Hematopoietic multipotent progenitor cell treated with erythropoietin and hydrocortisone succinate and interleukin-3 and kit ligand, for 15 days (in vitro differentiated cells): ENCODE measurements at regions not wholly inside any gene's neighbourhood (a gene's known extent, or its start where the extent isn't known, plus 50 kb on each side); places are given as distances from the start of the nearest gene placed in this dataset.
"Not testable (repeated sequence)": the region's sequence is repeated elsewhere in the genome, so short reads cannot be mapped to it uniquely, and the experiment has no call there.

Experiments
- DNase-seq: peaks from one replicate; pipeline ENCODE4 v3.0.0-alpha.2; 2015; ENCODE audit warnings: low spot score

DNA sequence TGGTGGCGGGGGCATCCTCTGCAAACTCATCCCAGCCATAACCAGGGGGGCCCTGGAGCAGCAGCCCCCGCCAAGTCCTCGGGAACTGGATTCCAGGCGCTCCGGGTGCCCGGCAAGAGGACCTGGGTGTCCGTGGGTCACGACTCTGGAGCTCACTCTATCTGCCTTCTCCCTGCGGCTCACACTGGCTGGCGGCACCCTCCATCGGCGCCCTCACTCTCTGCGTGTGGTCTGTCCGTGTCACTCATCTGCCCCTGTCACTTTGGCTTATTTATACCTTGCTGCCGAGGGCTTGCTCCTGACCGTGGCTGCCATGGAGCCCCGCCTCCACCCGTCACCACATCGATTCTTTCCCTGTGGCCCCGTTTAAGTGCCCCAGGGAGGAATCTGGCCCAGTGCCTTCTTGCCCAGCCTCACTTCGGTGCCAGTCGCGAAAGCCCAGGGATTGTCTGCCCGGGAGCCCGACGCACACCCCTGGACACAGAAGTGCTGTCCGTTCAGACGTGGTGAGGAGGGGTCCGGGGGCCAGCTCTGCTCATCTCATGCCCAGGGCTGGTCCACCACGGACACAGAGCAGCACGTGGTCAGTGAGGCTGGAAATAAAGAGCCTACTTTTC, 115.7 kb upstream of the ZNF469 start:
- DNase-seq, result not testable (repeated sequence)

GRCh38 chr16:88268186-88268970, 114.4 kb upstream of the ZNF469 start:
- not testable (repeated sequence) for DNase-seq

DNA sequence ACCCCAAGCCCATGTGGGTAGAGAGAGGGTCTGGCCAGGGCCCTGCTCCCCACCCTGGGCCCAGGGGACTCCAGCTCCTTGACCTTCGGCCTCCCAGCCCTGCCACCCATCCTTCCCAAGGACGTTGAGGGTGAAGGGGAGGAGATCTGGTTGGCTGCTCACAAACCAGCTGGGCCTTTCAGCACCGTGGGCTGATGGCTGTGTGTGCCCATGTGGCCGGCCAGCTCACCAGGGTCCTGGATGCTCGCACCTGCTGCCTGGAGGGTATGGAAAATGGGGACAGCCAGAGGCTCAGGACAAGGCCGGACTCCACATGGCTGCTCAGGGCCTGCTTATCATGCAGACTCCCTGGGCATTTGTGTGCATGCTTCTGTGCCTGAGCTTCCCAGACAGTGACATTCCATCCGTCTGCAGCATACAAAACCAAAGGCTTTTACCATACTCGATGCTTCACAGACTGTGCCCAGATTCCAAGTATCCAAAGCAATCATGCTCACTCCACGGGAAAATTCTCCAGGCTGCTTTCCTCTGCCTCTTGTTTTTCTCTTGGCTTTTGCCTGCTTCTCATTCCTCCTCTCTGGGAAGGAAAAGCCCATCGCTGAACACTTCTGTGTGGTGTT, 112.5 kb upstream of the ZNF469 start:
- not testable (repeated sequence) for DNase-seq

GRCh38 chr16:88271296-88271695, 111.5 kb upstream of the ZNF469 start:
- not testable (repeated sequence) for DNase-seq

- DNase-seq, result not testable (repeated sequence)
These were observed 111.0 kb upstream of the ZNF469 start for GRCh38 chr16:88271776-88272175.

- DNase-seq, result not testable (repeated sequence)
These were observed 110.3 kb upstream of the ZNF469 start for GRCh38 chr16:88272437-88272836.

GRCh38 chr16:88274126-88274750, 108.5 kb upstream of the ZNF469 start:
- not testable (repeated sequence) for DNase-seq

DNA sequence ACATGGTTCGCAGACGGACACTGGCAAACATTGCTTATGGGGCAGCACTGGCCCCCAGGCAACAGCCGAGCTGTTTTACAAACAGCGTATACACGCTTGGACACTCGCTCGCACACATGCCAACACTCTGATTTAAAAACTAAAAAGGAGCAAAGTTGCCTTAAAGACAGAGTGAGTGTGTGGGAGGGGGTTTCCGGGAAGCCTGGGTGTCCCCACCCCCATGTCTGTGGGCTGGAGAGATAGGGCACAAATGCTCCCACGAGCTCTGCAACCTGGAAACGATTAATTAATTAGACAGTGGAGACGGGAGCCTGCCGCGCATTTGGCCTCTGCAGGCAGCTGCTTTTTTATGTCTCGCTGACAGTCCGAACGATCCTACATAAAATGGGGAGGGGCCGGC, 107.9 kb upstream of the ZNF469 start:
- no peak for DNase-seq

DNA sequence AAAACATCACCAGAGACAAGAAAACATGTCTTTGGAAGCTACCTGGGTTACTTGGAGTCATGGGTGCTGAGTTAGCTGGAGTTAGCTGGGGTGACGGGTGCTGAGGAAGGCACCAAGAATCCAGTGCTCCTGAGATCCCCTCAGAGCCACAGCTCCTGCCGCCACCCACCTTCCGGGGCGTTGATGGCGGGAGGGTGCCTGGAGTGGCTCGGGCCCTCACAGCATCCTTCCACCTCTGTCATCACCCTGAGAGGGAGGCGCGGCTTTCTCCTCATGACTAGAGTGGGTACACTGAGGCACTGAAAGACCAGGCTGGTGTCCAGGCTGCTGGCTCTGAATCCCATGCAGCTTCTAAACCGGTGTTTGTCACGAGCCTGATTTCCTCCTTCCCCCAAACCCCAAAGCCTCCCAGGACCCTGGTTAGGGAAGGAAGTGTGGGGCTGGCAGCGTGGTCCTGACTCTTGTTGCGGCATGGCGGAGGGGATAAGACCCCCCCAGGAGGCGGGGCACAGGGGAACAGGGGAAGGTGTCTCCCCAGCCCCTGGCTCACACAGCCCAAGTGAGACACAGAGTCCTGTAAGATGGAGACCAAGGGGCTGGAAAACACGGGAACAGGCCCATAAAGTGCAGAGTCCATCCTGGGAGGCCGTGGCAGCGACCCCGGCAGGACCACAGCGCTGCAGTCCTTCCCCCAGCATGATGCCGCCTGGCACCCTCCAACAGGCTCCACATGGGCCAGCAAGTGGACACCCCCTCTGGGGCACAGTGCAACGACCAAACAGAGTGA, 107.2 kb upstream of the ZNF469 start:
- not testable (repeated sequence) for DNase-seq

- not testable (repeated sequence) for DNase-seq
These were observed 106.6 kb upstream of the ZNF469 start for GRCh38 chr16:88276123-88276588.

DNA sequence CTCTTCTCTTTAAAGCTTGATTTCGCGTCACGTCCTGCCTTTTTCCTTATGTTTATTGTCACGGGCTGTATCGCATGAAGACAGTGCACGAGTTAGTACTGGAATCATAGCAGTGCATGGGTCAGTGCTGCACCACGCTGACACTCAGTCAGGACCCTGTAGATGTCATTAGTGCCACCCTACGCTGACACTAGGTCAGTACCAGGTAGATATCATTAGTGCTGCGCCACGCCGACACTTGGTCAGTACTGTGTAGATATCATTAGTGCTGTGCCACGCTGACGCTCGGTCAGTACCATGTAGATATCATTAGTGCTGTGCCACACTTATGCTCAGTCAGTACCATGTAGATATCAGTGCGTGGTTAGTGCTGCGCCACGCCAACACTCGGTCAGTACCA, 106.2 kb upstream of the ZNF469 start:
- no peak for DNase-seq

- DNase-seq, result no peak
These were observed 102.8 kb upstream of the ZNF469 start for GRCh38 chr16:88279998-88280397.

DNA sequence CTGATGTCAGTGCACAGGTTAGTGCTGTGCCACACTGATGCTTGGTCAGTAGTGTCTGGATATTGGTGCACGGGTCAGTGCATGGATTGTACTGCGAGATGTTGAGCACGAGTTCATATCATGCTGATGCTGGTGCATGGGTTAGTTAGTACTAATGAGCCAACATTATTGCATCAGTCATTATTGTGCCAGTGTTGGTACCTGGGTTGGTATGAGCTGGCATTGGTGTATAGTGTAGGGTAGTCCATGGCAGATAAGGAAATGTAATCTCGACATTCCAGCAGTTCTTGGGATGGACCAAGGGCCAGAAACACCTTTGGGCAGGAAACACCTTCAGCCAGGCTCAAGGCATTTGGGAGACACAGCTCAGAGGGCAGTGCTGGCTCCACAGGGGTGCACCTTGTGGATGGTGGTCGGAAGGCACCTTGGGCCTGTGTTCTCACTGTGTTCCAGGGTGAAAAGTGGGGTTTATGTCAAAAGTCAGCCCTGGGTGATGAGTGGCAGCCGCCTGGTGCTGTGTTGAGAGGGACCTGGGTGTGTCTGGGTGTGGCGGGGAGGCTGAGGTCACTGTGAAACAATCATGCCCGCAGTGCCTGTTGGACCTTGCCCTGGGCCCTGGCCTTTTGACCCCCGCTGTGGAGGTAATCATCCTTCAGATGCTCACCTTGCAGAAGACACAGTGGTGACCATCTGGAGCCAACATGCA, 100.7 kb upstream of the ZNF469 start:
- DNase-seq, result no peak

- DNase-seq, result no peak
These were observed 100.0 kb upstream of the ZNF469 start for GRCh38 chr16:88282564-88283395.

- DNase-seq, result no peak
These were observed 99.2 kb upstream of the ZNF469 start for GRCh38 chr16:88283596-88283995.

- DNase-seq, result no peak
These were observed 98.7 kb upstream of the ZNF469 start for GRCh38 chr16:88284101-88284500.

- no peak for DNase-seq
These were observed 97.9 kb upstream of the ZNF469 start for GRCh38 chr16:88284626-88285513.

DNA sequence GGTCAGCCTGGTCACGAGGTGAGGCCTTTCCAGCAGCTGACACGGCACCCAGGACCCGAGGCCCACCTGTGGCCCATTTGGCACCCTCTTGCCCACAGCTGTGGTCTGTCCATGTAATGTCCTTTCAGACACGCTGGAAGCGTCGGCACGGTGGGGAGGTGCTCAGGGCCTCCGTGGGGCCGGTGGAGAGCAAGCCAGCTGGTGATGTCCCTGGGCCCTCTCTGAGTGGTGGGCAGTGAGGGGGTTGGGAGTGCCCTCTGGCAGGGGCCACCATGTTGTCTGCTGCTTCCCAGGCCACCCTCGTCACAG, 97.3 kb upstream of the ZNF469 start:
- no peak for DNase-seq

DNA sequence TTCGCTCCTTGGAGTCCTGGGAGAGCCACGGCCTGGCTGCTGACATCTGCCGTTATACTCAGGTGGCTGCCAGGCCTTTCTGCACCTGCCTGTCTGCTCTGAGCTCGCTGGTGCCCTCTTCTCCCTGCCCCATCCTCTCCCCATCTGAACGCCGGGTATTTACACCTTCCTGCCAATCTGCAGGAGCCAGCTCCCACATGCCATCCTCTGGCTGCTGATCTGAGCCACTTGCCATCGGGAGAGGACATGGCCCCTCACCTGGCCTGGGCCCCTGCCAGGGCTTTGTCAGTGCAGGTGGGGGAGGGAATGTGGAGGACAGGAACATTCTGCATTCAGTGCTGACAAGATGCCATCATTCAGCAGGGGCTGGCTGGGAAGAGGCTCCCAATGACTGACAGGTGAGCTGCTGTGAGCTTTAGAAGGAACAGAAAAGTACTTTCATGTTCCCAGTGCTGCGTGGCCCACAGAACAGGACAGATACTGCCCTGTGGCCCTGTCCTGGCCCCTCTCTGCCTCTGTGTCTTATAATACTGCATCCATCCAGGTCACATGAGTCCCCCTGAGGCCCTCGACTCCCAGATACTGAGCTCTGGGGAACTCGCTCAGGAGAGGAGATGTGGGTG, 96.3 kb upstream of the ZNF469 start:
- DNase-seq, result no peak
